HG03139 (cell line): ENCODE measurements at regions not wholly inside any gene's neighbourhood (a gene's known extent, or its start where the extent isn't known, plus 50 kb on each side); places are given as distances from the start of the nearest gene placed in this dataset.

ENCODE experiments used
- ATAC-seq: cut with Tn5 transposase; IDR thresholded peaks from one replicate; pipeline ENCODE4 v1.9.1; 2021; ENCODE audit not compliant: unreplicated experiment

DNA sequence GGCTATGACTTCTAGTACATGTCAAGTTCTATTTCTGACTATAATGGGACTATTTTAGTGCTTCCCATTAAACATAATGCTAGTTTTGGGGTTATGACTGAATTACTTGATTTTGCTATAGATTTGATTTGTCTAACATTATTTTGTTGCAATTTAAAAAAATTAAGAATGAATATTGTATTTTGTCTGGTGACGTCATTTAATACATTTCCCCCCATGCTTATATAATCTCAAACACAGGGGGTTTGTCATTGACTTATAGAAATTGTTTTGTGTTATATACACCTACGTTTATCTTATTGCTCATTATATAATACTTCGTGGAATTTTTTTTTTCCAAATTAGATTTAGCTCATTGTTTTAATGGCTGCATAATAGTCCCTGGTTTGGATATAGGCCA is 270.3 kb upstream of the VLDLR start:
- no peak for ATAC-seq

- no peak for ATAC-seq
These were observed 267.4 kb upstream of the VLDLR start for GRCh38 chr9:2354216-2354615.

- no peak for ATAC-seq
These were observed 266.5 kb upstream of the VLDLR start for GRCh38 chr9:2354856-2355696.

DNA sequence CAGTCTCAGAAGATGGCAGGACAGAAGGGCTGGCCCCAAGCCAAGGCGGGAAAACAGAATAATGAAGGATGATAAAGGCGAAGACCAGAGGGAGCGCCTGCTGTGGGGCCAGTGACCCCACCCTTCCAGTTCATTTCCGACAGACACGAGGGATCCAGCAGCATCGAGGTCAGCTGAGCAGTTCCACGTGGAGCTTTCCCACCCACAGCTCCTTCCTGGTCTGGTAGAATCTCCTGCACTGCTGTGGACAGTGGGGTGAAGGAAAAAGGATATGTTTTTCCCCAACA is 265.9 kb upstream of the VLDLR start:
- ATAC-seq, result no peak

- no peak for ATAC-seq
These were observed 265.4 kb upstream of the VLDLR start for GRCh38 chr9:2356041-2356790.

DNA sequence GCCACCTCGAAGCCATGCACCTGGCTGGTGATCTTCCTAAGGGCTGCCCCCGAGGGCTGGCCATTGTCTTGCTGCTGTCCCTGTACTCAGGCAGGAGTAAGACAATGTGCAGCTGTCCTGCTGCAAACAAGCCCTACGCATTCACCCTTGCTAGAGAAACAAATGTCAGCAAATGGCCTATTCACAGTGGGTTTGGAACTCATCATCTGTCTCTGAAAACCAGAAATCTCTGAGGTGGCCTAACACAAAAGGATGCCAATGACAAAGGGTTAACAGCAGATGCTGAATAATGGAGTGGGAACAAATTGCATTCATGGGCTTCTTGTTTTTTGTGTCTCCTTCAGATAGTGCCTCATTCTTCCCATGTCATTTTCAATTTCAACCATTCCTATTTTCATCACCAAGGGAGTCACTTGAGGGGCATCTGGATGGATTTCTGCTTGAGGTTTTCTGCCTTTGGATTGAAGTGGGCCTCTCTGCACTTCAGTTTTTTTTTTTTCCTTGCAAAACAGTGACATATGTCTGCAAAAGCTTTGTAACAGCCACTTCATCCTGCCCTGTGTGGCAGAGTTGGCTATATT is 261.6 kb upstream of the VLDLR start:
- ATAC-seq, result no peak

DNA sequence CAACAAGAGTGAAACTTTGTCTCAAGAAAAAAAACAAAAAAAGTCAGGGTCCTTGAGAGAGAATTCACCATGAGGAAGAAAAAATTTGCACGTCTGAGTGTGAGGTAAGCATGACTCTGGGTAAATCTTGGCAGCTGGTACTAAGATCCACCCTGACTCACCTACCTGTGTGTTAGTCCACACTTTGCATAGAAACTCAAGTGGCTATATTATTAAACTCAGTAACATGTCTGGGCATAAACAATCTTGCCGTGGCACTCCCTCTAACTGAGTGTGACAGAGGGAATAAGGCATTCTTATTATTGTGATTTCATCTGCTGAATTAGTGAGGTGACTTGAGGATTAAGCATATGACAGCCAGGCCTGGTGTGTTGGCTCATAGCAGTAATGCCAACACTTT is 259.4 kb upstream of the VLDLR start:
- ATAC-seq, result no peak

GRCh38 chr9:2363138-2363745 is 258.3 kb upstream of the VLDLR start:
- ATAC-seq, result no peak

- no peak for ATAC-seq
These were observed 257.8 kb upstream of the VLDLR start for GRCh38 chr9:2363781-2364180.

DNA sequence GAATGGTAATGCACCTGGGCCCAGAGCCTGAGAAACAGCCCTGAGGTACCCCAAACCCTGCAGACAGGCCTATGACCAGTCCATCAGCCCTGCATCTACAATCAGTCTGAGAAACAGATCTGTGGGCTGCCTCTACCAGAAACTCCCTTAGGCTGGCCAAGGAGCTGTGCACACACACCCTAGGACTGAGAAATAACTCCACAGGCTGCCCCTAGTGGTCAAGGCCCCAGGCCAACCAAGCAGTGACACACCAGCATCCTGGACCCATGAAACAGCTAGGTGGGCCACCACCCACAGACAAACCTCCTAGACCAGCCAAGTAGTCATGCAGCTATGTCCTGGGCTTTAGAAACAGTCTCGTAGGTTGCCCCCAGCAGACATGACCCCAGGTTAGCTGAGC is 253.6 kb upstream of the VLDLR start:
- ATAC-seq, result no peak

GRCh38 chr9:2373648-2374047 is 247.9 kb upstream of the VLDLR start:
- ATAC-seq, result no peak

DNA sequence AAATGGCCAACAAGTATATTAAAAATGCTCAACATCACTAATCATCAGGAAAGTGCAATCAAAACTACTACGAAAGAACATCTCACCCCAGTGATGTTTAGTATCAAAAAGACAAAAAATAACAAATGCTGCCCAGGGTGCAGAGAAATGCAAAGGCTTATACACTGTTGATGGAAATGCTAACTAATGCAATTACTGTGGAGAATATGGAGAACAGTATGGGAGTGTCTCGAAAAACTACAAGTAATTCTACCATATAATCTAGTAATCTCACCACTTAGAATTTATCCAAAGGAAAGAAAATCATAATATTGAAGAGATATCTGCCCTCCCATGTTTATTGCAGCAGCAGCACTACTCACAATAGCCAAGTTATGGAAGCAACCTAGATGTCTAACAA is 246.5 kb upstream of the VLDLR start:
- no peak for ATAC-seq

GRCh38 chr9:2377117-2377516 is 244.5 kb upstream of the VLDLR start:
- no peak for ATAC-seq

GRCh38 chr9:2377834-2378233 is 243.8 kb upstream of the VLDLR start:
- no peak for ATAC-seq

DNA sequence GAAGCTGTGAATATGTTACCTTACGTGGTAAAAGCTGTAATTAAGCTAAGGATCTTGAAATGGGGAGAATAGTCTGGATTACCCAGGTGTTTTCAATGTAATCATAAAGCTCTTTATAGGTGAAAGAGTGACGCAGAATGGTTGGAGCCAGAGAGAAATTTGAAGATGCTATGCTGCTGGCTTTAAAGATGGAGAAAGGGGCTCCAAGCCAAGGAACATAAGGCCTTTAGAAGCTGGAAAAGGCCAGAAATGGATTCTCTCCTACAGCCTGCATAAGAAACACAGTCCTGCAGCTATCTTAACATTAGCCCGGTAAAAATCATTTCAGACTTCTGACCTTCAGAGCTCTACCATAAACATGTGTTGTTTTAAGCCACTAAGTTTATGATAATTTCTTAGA is 243.3 kb upstream of the VLDLR start:
- ATAC-seq, result no peak

- no peak for ATAC-seq
These were observed 242.8 kb upstream of the VLDLR start for GRCh38 chr9:2378816-2379215.

GRCh38 chr9:2384741-2385140 is 236.8 kb upstream of the VLDLR start:
- ATAC-seq, result no peak

- no peak for ATAC-seq
These were observed 235.8 kb upstream of the VLDLR start for GRCh38 chr9:2385746-2386145.

DNA sequence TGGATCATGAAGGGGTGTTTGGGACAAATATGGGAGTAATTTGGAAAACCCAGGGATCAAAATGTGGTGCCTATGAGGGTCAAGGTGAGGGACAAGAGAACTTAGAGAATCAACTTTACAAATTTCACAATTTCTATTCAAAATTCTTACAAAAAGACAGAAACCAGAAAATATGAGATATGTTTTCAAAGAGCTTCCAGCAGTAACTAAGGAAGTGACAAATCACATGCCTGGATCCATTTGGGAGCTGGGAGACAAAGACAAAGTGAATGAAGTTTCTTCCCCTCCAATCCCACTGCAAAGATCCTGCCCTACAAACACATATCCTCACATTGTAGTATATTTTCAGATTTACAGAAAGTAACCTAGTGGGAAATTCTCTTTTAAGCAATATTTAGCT is 235.0 kb upstream of the VLDLR start:
- no peak for ATAC-seq

- ATAC-seq, result no peak
These were observed 234.4 kb upstream of the VLDLR start for GRCh38 chr9:2387166-2387565.

- ATAC-seq, result no peak
These were observed 232.2 kb upstream of the VLDLR start for GRCh38 chr9:2389404-2389803.

- no peak for ATAC-seq
These were observed 231.6 kb upstream of the VLDLR start for GRCh38 chr9:2390028-2390427.
